Naive thymus-derived CD4-positive, alpha-beta T cell (primary cell): ENCODE measurements at regions not wholly inside any gene's neighbourhood (a gene's known extent, or its start where the extent isn't known, plus 50 kb on each side); places are given as distances from the start of the nearest gene placed in this dataset.
A peak's percentile ranks its signal among the peaks of the same experiment; 100 is the strongest.

Source experiments
- ATAC-seq: fragments of 150-1000 bp; cut with Tn5 transposase; 2 replicates; pipeline ENCODE4 v1.10.0; 2021; ENCODE audit warnings: mild to moderate bottlenecking, moderate library complexity
- CTCF ChIA-PET: fragments of 350-600 bp; sonication (Branson Sonifier 250); formaldehyde crosslinking; loops from one replicate; lab custom pipeline; 2021; ENCODE audit warnings: antibody characterized with exemption; lab: Charles Lee
- POLR2A ChIA-PET: fragments of 350-600 bp; sonication (Branson Sonifier 250); formaldehyde crosslinking; loops from one replicate; lab custom pipeline; 2021; ENCODE audit warnings: antibody characterized with exemption, inconsistent platforms; lab: Charles Lee
- DNase-seq, 9 donors: peaks; one replicate each; pipeline versions ENCODE4 v3.0.0 to v3.0.0-alpha.2; 2020 to 2022; ENCODE audit warnings: mixed read lengths in 1 of 9
- H3K27ac ChIP-seq: one replicate; pipeline ENCODE4 v1.7.0; 2013; ENCODE audit warnings: mild to moderate bottlenecking, low read depth, low read length, moderate library complexity
- H3K27me3 ChIP-seq, 2 donors: one replicate each; pipeline ENCODE4 v1.7.0; 2013; ENCODE audit warnings: low read length in 2 of 2, mild to moderate bottlenecking in 2 of 2, moderate library complexity in 2 of 2; ENCODE audit not compliant: control insufficient read depth in 2 of 2, insufficient read depth in 2 of 2
- H3K36me3 ChIP-seq, 3 experiments: 1 replicate in 2 of 3; 2 replicates in 1 of 3; pipeline ENCODE4 v1.7.0; 2013; ENCODE audit warnings: low read length in 3 of 3, mild to moderate bottlenecking in 3 of 3, moderate library complexity in 1 of 3; ENCODE audit not compliant: insufficient read depth in 3 of 3, control insufficient read depth in 2 of 3
- H3K4me1 ChIP-seq, 2 donors: one replicate each; pipeline ENCODE4 v1.7.0; 2013; ENCODE audit warnings: low read length in 2 of 2, mild to moderate bottlenecking in 2 of 2, moderate library complexity in 1 of 2; ENCODE audit not compliant: control insufficient read depth in 2 of 2, insufficient read depth in 2 of 2
- H3K4me3 ChIP-seq: 2 replicates; pipeline ENCODE4 v1.7.0; 2013; ENCODE audit warnings: mild to moderate bottlenecking, low read length
- H3K9me3 ChIP-seq, 3 experiments: 1 replicate in 2 of 3; 2 replicates in 1 of 3; pipeline ENCODE4 v1.7.0; 2013; ENCODE audit warnings: low read length in 3 of 3; ENCODE audit not compliant: control insufficient read depth in 2 of 3
- H3K27ac Mint-ChIP-seq, 9 donors: one replicate each; pipeline ENCODE4 v1.8.0; 2020 to 2022; ENCODE audit warnings: mixed read lengths in 9 of 9, mild to moderate bottlenecking in 8 of 9, moderate library complexity in 5 of 9, inconsistent platforms in 2 of 9
- H3K27me3 Mint-ChIP-seq, 5 donors: one replicate each; pipeline ENCODE4 v1.8.0; 2021 to 2022; ENCODE audit warnings: mixed read lengths in 5 of 5, mild to moderate bottlenecking in 1 of 5
- H3K36me3 Mint-ChIP-seq, 5 donors: one replicate each; pipeline ENCODE4 v1.8.0; 2020 to 2022; ENCODE audit warnings: mixed read lengths in 5 of 5, mild to moderate bottlenecking in 3 of 5, inconsistent platforms in 1 of 5
- H3K4me1 Mint-ChIP-seq, 7 donors: one replicate each; pipeline ENCODE4 v1.8.0; 2020 to 2022; ENCODE audit warnings: mixed read lengths in 7 of 7, mild to moderate bottlenecking in 3 of 7, inconsistent platforms in 1 of 7
- H3K4me3 Mint-ChIP-seq, 10 donors: one replicate each; pipeline ENCODE4 v1.8.0; 2020 to 2022; ENCODE audit warnings: mild to moderate bottlenecking in 10 of 10, mixed read lengths in 10 of 10, moderate library complexity in 6 of 10, inconsistent platforms in 2 of 10
- H3K9me3 Mint-ChIP-seq, 11 donors: one replicate each; pipeline ENCODE4 v1.8.0; 2020 to 2022; ENCODE audit warnings: mixed read lengths in 11 of 11, mild to moderate bottlenecking in 4 of 11, inconsistent platforms in 1 of 11, moderate library complexity in 1 of 11
- intact Hi-C, 2 donors: fragments of 100-400 bp; cut with micrococcal nuclease; formaldehyde crosslinking; loops; one replicate each; pipeline ENCODE4 v1.15.1; 2023

DNA sequence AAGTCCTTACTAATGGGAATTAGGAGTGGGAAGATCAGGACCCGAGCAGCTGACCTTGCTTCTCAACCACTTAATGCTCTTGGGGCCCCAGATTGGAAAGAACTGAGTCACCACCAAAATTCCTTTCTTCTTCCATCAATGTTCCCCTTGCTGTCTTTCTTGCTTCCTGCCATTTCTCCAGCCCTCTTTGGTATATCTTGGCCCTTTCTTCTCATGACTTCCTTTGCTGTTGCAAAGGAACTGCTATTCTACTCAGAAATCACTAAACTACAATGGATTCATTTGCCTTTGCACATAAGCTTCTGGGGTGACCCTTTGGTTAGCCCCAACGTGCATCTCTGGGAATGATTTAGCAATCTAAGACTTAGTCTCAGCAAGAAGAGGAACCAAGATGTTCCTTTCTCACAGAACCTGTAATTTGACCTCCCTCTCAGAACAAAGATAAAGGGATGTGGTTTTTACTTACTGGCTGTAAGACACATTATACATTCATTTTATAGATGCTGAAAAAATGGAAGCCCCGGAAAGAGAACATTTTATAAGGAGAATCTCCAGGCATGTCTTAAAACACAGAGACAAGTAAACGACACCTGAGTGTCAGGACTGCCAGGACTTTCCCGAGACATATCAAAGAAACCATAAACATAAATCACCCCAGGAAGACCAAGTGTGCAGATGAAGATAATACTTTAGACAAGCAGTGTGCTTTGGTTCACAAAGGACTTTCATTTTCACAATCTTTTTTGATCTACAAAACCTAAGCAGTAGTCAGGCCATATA is 99.0 kb upstream of the TNFAIP3 start:
- Mint-ChIP-seq H3K27me3 (no peaks in the 10 kb centered on the region), H3K4me3 (peak overlapping the region; percentile 46 to 87 (median 72)), H3K9me3 (peaks cover 0 to 8% (median 0%) of the 10 kb centered on the region in 11 donors), H3K27ac (peak overlapping the region; percentile 83 to 97 (median 93)), H3K4me1 (peaks cover 10 to 28% (median 23%) of the 10 kb centered on the region in 7 donors), H3K36me3 (peaks cover 0 to 19% (median 0%) of the 10 kb centered on the region in 5 donors)
- no peak overlapping the region for H3K4me3 ChIP-seq
- no peaks in the 10 kb centered on the region for H3K27me3 ChIP-seq
- intact Hi-C loops: loop anchor here (1.0 to 2.0 kb wide), 6 partner anchors 19 to 99 kb away; partner anchors contain the start of gene TNFAIP3 (in 1 of the 2)
- ChIA-PET CTCF (interaction anchor here (0.6 to 1.0 kb wide), 2 partner anchors 17 to 60 kb away, joined by 3 read pairs; no protein-coding TSS in a partner anchor), POLR2A (interaction anchor here (0.7 to 1.6 kb wide), 2 partner anchors 22 to 99 kb away, joined by 3 to 5 read pairs; partner anchors contain the start of gene TNFAIP3)
- H3K4me1 ChIP-seq: peaks cover 10 to 15% of the 10 kb centered on the region in 2 donors
- ATAC-seq: peak; percentile 81
- H3K9me3 ChIP-seq: no peaks in the 10 kb centered on the region
- H3K27ac ChIP-seq: peak overlapping the region; percentile 62
- peak in 6 of 9 donors; percentile 25 to 49 (median 38) for DNase-seq
- no peaks in the 10 kb centered on the region for H3K36me3 ChIP-seq

DNA sequence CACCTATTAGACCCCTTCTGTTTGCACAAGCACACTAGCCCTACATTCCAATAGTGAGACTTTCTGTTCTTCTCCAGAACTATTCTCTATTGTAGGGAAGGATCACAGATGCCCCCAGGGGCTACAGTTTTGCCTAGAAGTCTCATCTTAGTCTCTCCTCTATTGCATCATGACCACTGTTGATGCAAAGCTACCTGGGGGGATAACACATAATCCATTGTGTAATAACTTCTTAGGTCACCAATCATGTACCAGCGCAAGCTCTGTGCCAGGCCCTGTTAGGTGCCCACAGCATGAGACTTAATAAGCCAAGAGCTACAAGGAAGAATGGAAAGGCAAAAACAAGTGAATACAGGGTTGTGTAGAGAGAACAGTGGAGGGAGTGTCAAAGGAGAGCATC is 98.1 kb upstream of the TNFAIP3 start:
- intact Hi-C loops: loop anchor here (1.0 to 2.0 kb wide), 5 partner anchors 22 to 98 kb away; partner anchors contain the start of gene TNFAIP3 (in 1 of the 2)
- peak overlapping the region in 2 of 10 donors; percentile 63 to 72 for H3K4me3 Mint-ChIP-seq
- H3K36me3 Mint-ChIP-seq: peaks cover 0 to 21% (median 0%) of the 10 kb centered on the region in 5 donors
- H3K4me1 Mint-ChIP-seq: peaks cover 10 to 28% (median 23%) of the 10 kb centered on the region in 7 donors
- H3K27ac ChIP-seq: peak overlapping the region; percentile 62
- no peaks in the 10 kb centered on the region for H3K27me3 Mint-ChIP-seq
- peaks cover 10 to 15% of the 10 kb centered on the region in 2 donors for H3K4me1 ChIP-seq
- ChIA-PET POLR2A (interaction anchor here (0.6 to 1.6 kb wide), 3 partner anchors 10 to 149 kb away, joined by 3 to 5 read pairs (median 3); partner anchors contain the start of gene TNFAIP3), CTCF (interaction anchor here (0.6 to 1.0 kb wide), 2 partner anchors 16 to 60 kb away, joined by 3 read pairs; no protein-coding TSS in a partner anchor)
- ATAC-seq: no peak
- H3K27ac Mint-ChIP-seq: peak overlapping the region; percentile 3 to 97 (median 90)
- no peaks in the 10 kb centered on the region for H3K36me3 ChIP-seq
- H3K4me3 ChIP-seq: no peak overlapping the region
- H3K27me3 ChIP-seq: no peaks in the 10 kb centered on the region
- no peak for DNase-seq
- peaks cover 0 to 8% (median 0%) of the 10 kb centered on the region in 11 donors for H3K9me3 Mint-ChIP-seq
- H3K9me3 ChIP-seq: no peaks in the 10 kb centered on the region

DNA sequence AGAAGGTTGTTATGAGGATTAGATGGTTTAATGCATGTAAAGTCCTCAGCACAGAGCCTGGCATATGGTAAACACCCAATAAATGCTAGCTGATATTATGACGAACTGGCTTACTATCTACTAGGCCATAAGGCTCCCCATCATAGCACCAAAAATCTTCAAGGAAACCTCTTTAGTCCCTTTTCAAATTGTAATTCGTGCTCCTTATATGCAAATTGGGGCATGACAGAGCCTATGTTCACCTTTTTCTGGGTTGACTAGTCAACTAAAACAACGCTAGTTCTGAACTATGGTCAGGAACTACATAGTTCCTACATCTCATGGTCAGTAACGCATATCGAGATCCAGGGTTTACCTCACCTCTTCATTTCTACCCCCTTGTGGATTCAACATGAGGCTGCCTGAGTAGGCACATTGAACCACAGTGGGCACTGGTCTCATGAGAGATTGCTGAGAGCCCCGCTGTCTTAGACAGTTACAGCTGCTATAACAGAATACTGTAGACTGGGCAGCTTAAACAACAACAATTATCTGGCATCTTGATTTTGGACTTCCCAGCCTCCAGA is 97.2 kb upstream of the TNFAIP3 start:
- intact Hi-C loops: loop anchor here (2.0 kb wide), 4 partner anchors 21 to 61 kb away; no protein-coding TSS in a partner anchor
- H3K4me1 ChIP-seq: peaks cover 10 to 15% of the 10 kb centered on the region in 2 donors
- H3K27ac Mint-ChIP-seq: peak overlapping the region in 1 of 9 donors; percentile 37
- H3K36me3 Mint-ChIP-seq: peaks cover 0 to 24% (median 0%) of the 10 kb centered on the region in 5 donors
- no peak for DNase-seq
- H3K27me3 ChIP-seq: no peaks in the 10 kb centered on the region
- no peaks in the 10 kb centered on the region for H3K36me3 ChIP-seq
- CTCF ChIA-PET: interaction anchor here (0.6 to 1.1 kb wide), 2 partner anchors 8 to 29 kb away, joined by 3 to 4 read pairs; no protein-coding TSS in a partner anchor
- no peak overlapping the region for H3K4me3 ChIP-seq
- POLR2A ChIA-PET: interaction anchor here (0.9 kb wide), 1 partner anchor 60 kb away, joined by 3 read pairs; no protein-coding TSS in a partner anchor
- H3K27ac ChIP-seq: no peak overlapping the region
- peaks cover 10 to 28% (median 23%) of the 10 kb centered on the region in 7 donors for H3K4me1 Mint-ChIP-seq
- H3K4me3 Mint-ChIP-seq: no peak overlapping the region
- H3K27me3 Mint-ChIP-seq: no peaks in the 10 kb centered on the region
- H3K9me3 ChIP-seq: no peaks in the 10 kb centered on the region
- no peak for ATAC-seq
- H3K9me3 Mint-ChIP-seq: peaks cover 0 to 8% (median 0%) of the 10 kb centered on the region in 11 donors

DNA sequence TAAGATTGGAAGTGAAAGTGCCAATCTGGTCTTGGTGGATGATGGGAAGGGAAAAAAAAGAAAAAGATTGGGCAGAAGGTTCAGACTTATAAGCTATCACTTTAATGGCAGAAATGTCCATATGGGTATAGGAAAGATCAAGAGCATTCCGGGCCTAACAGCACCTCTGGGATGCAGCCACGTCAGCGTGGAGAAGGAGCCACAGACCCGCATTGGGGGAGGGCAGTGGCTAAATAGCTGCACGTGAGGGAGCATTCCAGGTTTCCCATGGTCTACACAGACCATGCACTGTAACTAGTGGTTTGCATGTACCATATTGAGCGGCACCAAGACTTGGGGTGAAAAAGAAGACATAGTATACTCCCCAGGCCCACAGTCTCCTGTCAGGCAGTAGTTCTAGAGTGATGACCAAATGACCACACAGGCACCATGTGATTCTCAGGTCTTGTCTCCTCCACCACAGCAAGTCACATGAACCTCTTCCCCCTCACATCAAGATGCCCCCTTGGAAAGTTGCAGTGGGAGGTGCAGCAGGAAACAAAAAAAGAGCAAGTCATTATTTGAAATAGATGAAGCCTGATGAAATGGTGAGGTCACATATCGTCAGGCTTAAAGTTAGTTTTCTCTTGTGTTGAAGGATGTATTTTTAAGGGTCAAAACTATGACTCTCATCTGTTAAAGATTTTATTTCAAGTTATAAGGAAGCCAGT is 94.4 kb upstream of the TNFAIP3 start:
- H3K4me1 ChIP-seq: peaks cover 9 to 12% of the 10 kb centered on the region in 2 donors
- ATAC-seq (no peak), DNase-seq (no peak)
- no peaks in the 10 kb centered on the region for H3K27me3 ChIP-seq
- Mint-ChIP-seq H3K4me3 (no peak overlapping the region), H3K9me3 (peaks cover 0 to 8% (median 0%) of the 10 kb centered on the region in 11 donors), H3K27ac (no peak overlapping the region), H3K36me3 (peaks cover 0 to 13% (median 0%) of the 10 kb centered on the region in 5 donors), H3K4me1 (peaks cover 9 to 16% (median 15%) of the 10 kb centered on the region in 7 donors), H3K27me3 (no peaks in the 10 kb centered on the region)
- H3K36me3 ChIP-seq: no peaks in the 10 kb centered on the region
- H3K4me3 ChIP-seq: no peak overlapping the region
- ChIA-PET POLR2A (interaction anchor here (0.7 kb wide), 1 partner anchor 89 kb away, joined by 3 read pairs; no protein-coding TSS in a partner anchor), CTCF (no interaction called here)
- no peak overlapping the region for H3K27ac ChIP-seq
- intact Hi-C loops: no loop called here
- no peaks in the 10 kb centered on the region for H3K9me3 ChIP-seq

DNA sequence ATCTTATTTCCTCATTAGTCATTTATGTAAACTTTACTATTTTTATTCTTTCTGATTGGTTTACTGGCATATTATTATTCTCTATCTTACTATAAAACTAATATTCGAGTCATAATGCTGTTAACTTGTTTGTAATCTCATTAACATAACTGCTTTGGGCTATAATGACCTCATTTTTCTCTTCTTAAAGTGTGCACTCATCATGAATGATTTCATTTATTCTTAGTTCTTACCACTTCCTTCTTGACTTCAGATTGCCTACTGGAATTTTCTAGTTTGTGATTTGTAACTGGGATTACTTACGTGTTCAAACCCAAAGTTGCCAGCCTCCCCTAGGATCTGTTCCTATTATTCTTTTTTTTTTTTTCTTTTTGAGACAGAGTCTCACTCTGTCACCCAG is 91.8 kb upstream of the TNFAIP3 start:
- POLR2A ChIA-PET: no interaction called here
- DNase-seq (no peak), ATAC-seq (no peak)
- Mint-ChIP-seq H3K9me3 (peaks cover 0 to 4% (median 0%) of the 10 kb centered on the region in 11 donors), H3K27me3 (no peaks in the 10 kb centered on the region), H3K27ac (peak overlapping the region in 1 of 9 donors; percentile 46), H3K36me3 (peaks cover 0 to 10% (median 0%) of the 10 kb centered on the region in 5 donors), H3K4me1 (no peaks in the 10 kb centered on the region), H3K4me3 (no peak overlapping the region)
- intact Hi-C loops: no loop called here
- H3K27me3 ChIP-seq: no peaks in the 10 kb centered on the region
- H3K9me3 ChIP-seq: no peaks in the 10 kb centered on the region
- H3K4me1 ChIP-seq: no peaks in the 10 kb centered on the region
- no peak overlapping the region for H3K27ac ChIP-seq
- H3K4me3 ChIP-seq: no peak overlapping the region
- CTCF ChIA-PET: no interaction called here
- H3K36me3 ChIP-seq: no peaks in the 10 kb centered on the region

DNA sequence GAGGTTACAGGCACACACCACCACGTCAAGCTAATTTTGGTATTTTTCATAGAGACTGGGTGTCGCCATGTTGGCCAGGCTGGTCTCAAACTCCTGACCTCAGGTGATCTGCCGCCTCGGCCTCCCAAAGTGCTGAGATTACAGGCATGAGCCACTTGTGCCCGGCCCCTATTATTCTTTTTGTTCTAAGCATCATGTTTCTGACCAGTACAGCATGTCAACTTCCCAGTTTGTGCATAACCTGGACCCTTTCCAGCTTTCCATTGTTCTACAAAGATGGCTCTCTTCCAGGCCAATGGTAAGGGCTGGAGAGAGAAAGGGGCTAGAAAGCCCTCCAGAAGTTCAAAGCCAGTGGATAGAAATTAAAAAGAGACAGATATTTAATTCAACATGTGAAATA is 91.3 kb upstream of the TNFAIP3 start:
- peaks cover 0 to 3% (median 0%) of the 10 kb centered on the region in 5 donors for H3K27me3 Mint-ChIP-seq
- Histone ChIP-seq H3K27me3 (no peaks in the 10 kb centered on the region), H3K4me1 (no peaks in the 10 kb centered on the region), H3K9me3 (no peaks in the 10 kb centered on the region), H3K27ac (no peak overlapping the region), H3K4me3 (no peak overlapping the region), H3K36me3 (no peaks in the 10 kb centered on the region)
- H3K9me3 Mint-ChIP-seq: peaks cover 0 to 4% (median 0%) of the 10 kb centered on the region in 11 donors
- no peak overlapping the region for H3K27ac Mint-ChIP-seq
- DNase-seq: no peak
- intact Hi-C loops: no loop called here
- no peaks in the 10 kb centered on the region for H3K4me1 Mint-ChIP-seq
- ChIA-PET CTCF (no interaction called here), POLR2A (no interaction called here)
- H3K36me3 Mint-ChIP-seq: peaks cover 0 to 10% (median 0%) of the 10 kb centered on the region in 5 donors
- H3K4me3 Mint-ChIP-seq: no peak overlapping the region
- no peak for ATAC-seq
